ENCODE measurements at regions not wholly inside any gene's neighbourhood (a gene's known extent, or its start where the extent isn't known, plus 50 kb on each side); places are given as distances from the start of the nearest gene placed in this dataset.

DNA sequence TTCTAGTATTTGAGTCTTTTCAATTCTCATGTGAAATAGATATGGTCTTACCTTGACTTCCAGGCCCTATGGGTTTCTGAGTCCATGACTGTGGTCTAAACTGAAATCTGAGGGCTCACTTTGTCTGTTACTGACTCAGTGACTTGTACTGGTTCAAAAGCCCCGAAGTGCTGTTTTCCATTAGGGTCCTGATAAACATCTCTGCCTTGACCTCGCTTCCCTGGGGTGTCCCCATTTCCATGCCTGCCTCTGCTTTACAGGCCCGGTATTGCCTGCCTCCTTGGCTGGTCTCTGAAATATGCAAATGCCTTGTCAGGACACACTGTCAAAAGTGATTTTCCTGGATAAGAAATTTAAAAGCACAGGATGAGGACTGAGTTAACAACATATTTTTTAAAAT lies 538.8 kb downstream of the SOCS6 start:
- TF ChIP-seq, protein P1, sequence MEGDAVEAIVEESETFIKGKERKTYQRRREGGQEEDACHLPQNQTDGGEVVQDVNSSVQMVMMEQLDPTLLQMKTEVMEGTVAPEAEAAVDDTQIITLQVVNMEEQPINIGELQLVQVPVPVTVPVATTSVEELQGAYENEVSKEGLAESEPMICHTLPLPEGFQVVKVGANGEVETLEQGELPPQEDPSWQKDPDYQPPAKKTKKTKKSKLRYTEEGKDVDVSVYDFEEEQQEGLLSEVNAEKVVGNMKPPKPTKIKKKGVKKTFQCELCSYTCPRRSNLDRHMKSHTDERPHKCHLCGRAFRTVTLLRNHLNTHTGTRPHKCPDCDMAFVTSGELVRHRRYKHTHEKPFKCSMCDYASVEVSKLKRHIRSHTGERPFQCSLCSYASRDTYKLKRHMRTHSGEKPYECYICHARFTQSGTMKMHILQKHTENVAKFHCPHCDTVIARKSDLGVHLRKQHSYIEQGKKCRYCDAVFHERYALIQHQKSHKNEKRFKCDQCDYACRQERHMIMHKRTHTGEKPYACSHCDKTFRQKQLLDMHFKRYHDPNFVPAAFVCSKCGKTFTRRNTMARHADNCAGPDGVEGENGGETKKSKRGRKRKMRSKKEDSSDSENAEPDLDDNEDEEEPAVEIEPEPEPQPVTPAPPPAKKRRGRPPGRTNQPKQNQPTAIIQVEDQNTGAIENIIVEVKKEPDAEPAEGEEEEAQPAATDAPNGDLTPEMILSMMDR (conservative IDR thresholded peaks at IDR 0.05 in 1 of 2, IDR thresholded peaks at IDR 0.05 in 1 of 2; ENCODE audit: extremely low read depth in 1 of 2, insufficient read depth in 1 of 2, low read depth in 1 of 2, low read length in 2 of 2) = no peak
- TF ChIP-seq EZH2 (IDR thresholded peaks at IDR 0.05; ENCODE audit: borderline replicate concordance, low read length) = no peak

Measured in mammary epithelial cell (primary cell).